A549 (cell line): ENCODE measurements at regions not wholly inside any gene's neighbourhood (a gene's known extent, or its start where the extent isn't known, plus 50 kb on each side); places are given as distances from the start of the nearest gene placed in this dataset.

ENCODE experiments used
- EP300 ChIP-seq, 2 experiments: fragments of >200 bp; sonication (Bioruptor Twin); formaldehyde crosslinking; IDR thresholded peaks; 2 replicates in 1 of 2; 3 replicates in 1 of 2; pipeline ENCODE4 v1.6.1; 2016 to 2017
- JUNB ChIP-seq: fragments of >200 bp; sonication (Bioruptor Twin); formaldehyde crosslinking; IDR thresholded peaks from 2 replicates; pipeline ENCODE4 v1.6.1; 2016
- KDM1A ChIP-seq: fragments of 200-600 bp; sonication (generic); IDR thresholded peaks from 2 replicates; pipeline ENCODE4 v1.6.1; 2016; ENCODE audit warnings: low read depth, mild to moderate bottlenecking
- PHF8 ChIP-seq: fragments of 200-600 bp; sonication (generic); IDR thresholded peaks from 2 replicates; pipeline ENCODE4 v1.6.1; 2016; ENCODE audit warnings: low read depth, mild to moderate bottlenecking, antibody characterized with exemption, moderate library complexity, borderline replicate concordance
- POLR2A ChIP-seq: IDR thresholded peaks from 2 replicates; pipeline ENCODE4 v1.6.1; 2012; ENCODE audit warnings: mild to moderate bottlenecking, low read length
- POLR2AphosphoS2 ChIP-seq: conservative IDR thresholded peaks from 2 replicates; pipeline ENCODE4 v1.6.1; 2012; ENCODE audit warnings: low read length, improper control_type of control experiment, inconsistent platforms
- TF ChIP-seq, protein P1 (sequence below): fragments of >200 bp; sonication (Bioruptor Twin); formaldehyde crosslinking; IDR thresholded peaks from 3 replicates; pipeline ENCODE4 v1.5.1; 2016
- TF ChIP-seq, protein P2 (sequence below): IDR thresholded peaks from 2 replicates; pipeline ENCODE4 v1.6.1; 2012
- TF ChIP-seq, protein P3 (sequence below): fragments of 200-600 bp; sonication (generic); IDR thresholded peaks from 2 replicates; pipeline ENCODE4 v1.6.1; 2016; ENCODE audit warnings: antibody characterized with exemption, mild to moderate bottlenecking, moderate library complexity

DNA sequence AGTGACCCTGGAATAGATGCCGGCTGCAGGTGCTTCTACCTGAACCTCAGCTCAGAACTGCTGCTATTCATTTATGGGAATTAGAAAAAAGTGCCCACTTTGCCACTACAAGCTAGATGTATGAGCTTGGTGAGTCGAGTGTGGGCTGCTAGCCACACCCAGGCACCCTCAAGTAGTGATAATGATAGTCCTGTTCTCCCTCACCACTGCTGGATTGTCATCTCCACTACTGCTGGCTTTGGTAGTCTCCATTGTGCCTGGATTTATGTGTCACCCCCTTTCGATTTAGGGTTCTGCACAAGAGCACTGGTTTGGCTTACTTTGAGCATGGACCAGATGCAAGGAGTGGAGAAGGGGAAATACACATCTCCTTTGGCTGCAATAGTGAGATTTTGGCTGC lies 73.0 kb upstream of the N4BP1 start:
- TF ChIP-seq POLR2A (no peak), EP300 (IDR thresholded peaks at IDR 0.05) (no peak), POLR2AphosphoS2 (no peak), JUNB (no peak), KDM1A (no peak), PHF8 (no peak)
- TF ChIP-seq, protein P1, sequence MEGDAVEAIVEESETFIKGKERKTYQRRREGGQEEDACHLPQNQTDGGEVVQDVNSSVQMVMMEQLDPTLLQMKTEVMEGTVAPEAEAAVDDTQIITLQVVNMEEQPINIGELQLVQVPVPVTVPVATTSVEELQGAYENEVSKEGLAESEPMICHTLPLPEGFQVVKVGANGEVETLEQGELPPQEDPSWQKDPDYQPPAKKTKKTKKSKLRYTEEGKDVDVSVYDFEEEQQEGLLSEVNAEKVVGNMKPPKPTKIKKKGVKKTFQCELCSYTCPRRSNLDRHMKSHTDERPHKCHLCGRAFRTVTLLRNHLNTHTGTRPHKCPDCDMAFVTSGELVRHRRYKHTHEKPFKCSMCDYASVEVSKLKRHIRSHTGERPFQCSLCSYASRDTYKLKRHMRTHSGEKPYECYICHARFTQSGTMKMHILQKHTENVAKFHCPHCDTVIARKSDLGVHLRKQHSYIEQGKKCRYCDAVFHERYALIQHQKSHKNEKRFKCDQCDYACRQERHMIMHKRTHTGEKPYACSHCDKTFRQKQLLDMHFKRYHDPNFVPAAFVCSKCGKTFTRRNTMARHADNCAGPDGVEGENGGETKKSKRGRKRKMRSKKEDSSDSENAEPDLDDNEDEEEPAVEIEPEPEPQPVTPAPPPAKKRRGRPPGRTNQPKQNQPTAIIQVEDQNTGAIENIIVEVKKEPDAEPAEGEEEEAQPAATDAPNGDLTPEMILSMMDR = no peak
- TF ChIP-seq, protein P2, sequence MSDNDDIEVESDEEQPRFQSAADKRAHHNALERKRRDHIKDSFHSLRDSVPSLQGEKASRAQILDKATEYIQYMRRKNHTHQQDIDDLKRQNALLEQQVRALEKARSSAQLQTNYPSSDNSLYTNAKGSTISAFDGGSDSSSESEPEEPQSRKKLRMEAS = no peak
- TF ChIP-seq, protein P3, sequence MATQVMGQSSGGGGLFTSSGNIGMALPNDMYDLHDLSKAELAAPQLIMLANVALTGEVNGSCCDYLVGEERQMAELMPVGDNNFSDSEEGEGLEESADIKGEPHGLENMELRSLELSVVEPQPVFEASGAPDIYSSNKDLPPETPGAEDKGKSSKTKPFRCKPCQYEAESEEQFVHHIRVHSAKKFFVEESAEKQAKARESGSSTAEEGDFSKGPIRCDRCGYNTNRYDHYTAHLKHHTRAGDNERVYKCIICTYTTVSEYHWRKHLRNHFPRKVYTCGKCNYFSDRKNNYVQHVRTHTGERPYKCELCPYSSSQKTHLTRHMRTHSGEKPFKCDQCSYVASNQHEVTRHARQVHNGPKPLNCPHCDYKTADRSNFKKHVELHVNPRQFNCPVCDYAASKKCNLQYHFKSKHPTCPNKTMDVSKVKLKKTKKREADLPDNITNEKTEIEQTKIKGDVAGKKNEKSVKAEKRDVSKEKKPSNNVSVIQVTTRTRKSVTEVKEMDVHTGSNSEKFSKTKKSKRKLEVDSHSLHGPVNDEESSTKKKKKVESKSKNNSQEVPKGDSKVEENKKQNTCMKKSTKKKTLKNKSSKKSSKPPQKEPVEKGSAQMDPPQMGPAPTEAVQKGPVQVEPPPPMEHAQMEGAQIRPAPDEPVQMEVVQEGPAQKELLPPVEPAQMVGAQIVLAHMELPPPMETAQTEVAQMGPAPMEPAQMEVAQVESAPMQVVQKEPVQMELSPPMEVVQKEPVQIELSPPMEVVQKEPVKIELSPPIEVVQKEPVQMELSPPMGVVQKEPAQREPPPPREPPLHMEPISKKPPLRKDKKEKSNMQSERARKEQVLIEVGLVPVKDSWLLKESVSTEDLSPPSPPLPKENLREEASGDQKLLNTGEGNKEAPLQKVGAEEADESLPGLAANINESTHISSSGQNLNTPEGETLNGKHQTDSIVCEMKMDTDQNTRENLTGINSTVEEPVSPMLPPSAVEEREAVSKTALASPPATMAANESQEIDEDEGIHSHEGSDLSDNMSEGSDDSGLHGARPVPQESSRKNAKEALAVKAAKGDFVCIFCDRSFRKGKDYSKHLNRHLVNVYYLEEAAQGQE = no peak
